ENCODE measurements at regions not wholly inside any gene's neighbourhood (a gene's known extent, or its start where the extent isn't known, plus 50 kb on each side); places are given as distances from the start of the nearest gene placed in this dataset.

GRCh38 chr21:18468790-18469189 is 65.2 kb upstream of the TMPRSS15 start:
- no peaks in the 10 kb centered on the region for H3K27me3 ChIP-seq (ENCODE audit: control insufficient read depth in 2 of 2, insufficient read depth in 2 of 2, low read length in 2 of 2)
- H4K20me1 ChIP-seq (replicated peaks; ENCODE audit: control insufficient read depth, extremely low read depth, insufficient read depth, low read length) = no peaks in the 10 kb centered on the region
- no TSS peak for BruUV-seq (replicated peaks)
- dilution Hi-C loops (cut with MboI; ENCODE audit: extremely low pct_ligation_motif_present, low sequenced_read_pairs) (no loop called here), intact Hi-C loops (cut with micrococcal nuclease) (no loop called here)
- H3K27ac ChIP-seq (ENCODE audit: insufficient read depth, low read depth, low read length) = no peak overlapping the region
- FAIRE-seq (no peak), DNase-seq (ENCODE audit: low read depth, low spot score) (no peak)
- H2AFZ ChIP-seq (ENCODE audit: low read depth, low read length) = no peak overlapping the region
- CTCF ChIA-PET = no interaction called here
- no peak overlapping the region for H3K9ac ChIP-seq (replicated peaks; ENCODE audit: extremely low read depth, insufficient read depth, low read length)
- no peaks in the 10 kb centered on the region for H3K79me2 ChIP-seq (ENCODE audit: control insufficient read depth, insufficient read depth, low read length)
- H3K4me1 ChIP-seq (ENCODE audit: control insufficient read depth, extremely low read depth, insufficient read depth, low read length) = no peaks in the 10 kb centered on the region
- no peaks in the 10 kb centered on the region for H3K9me1 ChIP-seq (replicated peaks; ENCODE audit: control insufficient read depth, extremely low read depth, insufficient read depth, low read length)
- no peaks in the 10 kb centered on the region for H3K36me3 ChIP-seq (ENCODE audit: control insufficient read depth in 2 of 2, extremely low read depth in 1 of 2, insufficient read depth in 2 of 2, low read length in 2 of 2)
- POLR2A ChIA-PET = no interaction called here
- H3K4me3 ChIP-seq (replicated peaks in 1 of 3; ENCODE audit: insufficient read depth in 1 of 3, low read depth in 1 of 3, low read length in 3 of 3) = no peak overlapping the region
- H3K4me2 ChIP-seq (ENCODE audit: insufficient read depth, low read length) = no peak overlapping the region
- TF ChIP-seq MAX (IDR thresholded peaks at IDR 0.05; ENCODE audit: insufficient read depth, insufficient read length) = no peak
- no peaks in the 10 kb centered on the region for H3K9me3 ChIP-seq (replicated peaks; ENCODE audit: control insufficient read depth, insufficient read depth, low read length)

GRCh38 chr21:18476639-18477038 is 73.1 kb upstream of the TMPRSS15 start:
- no peaks in the 10 kb centered on the region for H3K36me3 ChIP-seq (ENCODE audit: control insufficient read depth in 2 of 2, extremely low read depth in 1 of 2, insufficient read depth in 2 of 2, low read length in 2 of 2)
- no TSS peak for BruUV-seq (replicated peaks)
- H3K9me3 ChIP-seq (replicated peaks; ENCODE audit: control insufficient read depth, insufficient read depth, low read length) = no peaks in the 10 kb centered on the region
- H3K79me2 ChIP-seq (ENCODE audit: control insufficient read depth, insufficient read depth, low read length) = no peaks in the 10 kb centered on the region
- H3K4me2 ChIP-seq (ENCODE audit: insufficient read depth, low read length) = no peak overlapping the region
- no peak for FAIRE-seq
- intact Hi-C loops (cut with micrococcal nuclease) = no loop called here
- no peak overlapping the region for H3K4me3 ChIP-seq (replicated peaks in 1 of 3; ENCODE audit: insufficient read depth in 1 of 3, low read depth in 1 of 3, low read length in 3 of 3)
- ChIA-PET POLR2A (no interaction called here), CTCF (no interaction called here)
- dilution Hi-C loops (cut with MboI; ENCODE audit: extremely low pct_ligation_motif_present, low sequenced_read_pairs) = no loop called here
- no peaks in the 10 kb centered on the region for H4K20me1 ChIP-seq (replicated peaks; ENCODE audit: control insufficient read depth, extremely low read depth, insufficient read depth, low read length)
- H3K4me1 ChIP-seq (ENCODE audit: control insufficient read depth, extremely low read depth, insufficient read depth, low read length) = no peaks in the 10 kb centered on the region
- H3K9ac ChIP-seq (replicated peaks; ENCODE audit: extremely low read depth, insufficient read depth, low read length) = no peak overlapping the region
- no peak for TF ChIP-seq MAX (IDR thresholded peaks at IDR 0.05; ENCODE audit: insufficient read depth, insufficient read length)
- TF ChIP-seq CTCF (IDR thresholded peaks at IDR 0.05; ENCODE audit: extremely low read depth in 1 of 2, insufficient read depth in 1 of 2, low read depth in 1 of 2, low read length in 2 of 2) = no peak
- TF ChIP-seq POLR2AphosphoS5 (IDR thresholded peaks at IDR 0.05; ENCODE audit: insufficient read depth, low read depth, low read length) = no peak
- no peak for TF ChIP-seq MYC (IDR thresholded peaks at IDR 0.05; ENCODE audit: low read depth, low read length)
- no peak for TF ChIP-seq FOS (IDR thresholded peaks at IDR 0.05; ENCODE audit: borderline replicate concordance, insufficient read depth, low read length)
- TF ChIP-seq EZH2 (IDR thresholded peaks at IDR 0.05; ENCODE audit: borderline replicate concordance, low read depth, low read length, severe bottlenecking) = no peak
- no peak for TF ChIP-seq POLR2A (IDR thresholded peaks at IDR 0.05; ENCODE audit: low read depth, low read length)
- no peak for TF ChIP-seq GATA2 (IDR thresholded peaks at IDR 0.05; ENCODE audit: insufficient read depth, insufficient read length, low read depth, low read length)
- no peak for TF ChIP-seq JUN (IDR thresholded peaks at IDR 0.05; ENCODE audit: borderline replicate concordance, insufficient read depth, insufficient read length, low read depth)
- H3K27ac ChIP-seq (ENCODE audit: insufficient read depth, low read depth, low read length) = no peak overlapping the region
- H3K9me1 ChIP-seq (replicated peaks; ENCODE audit: control insufficient read depth, extremely low read depth, insufficient read depth, low read length) = no peaks in the 10 kb centered on the region
- H3K27me3 ChIP-seq (ENCODE audit: control insufficient read depth in 2 of 2, insufficient read depth in 2 of 2, low read length in 2 of 2) = no peaks in the 10 kb centered on the region
- DNase-seq (ENCODE audit: low read depth, low spot score) = no peak
- H2AFZ ChIP-seq (ENCODE audit: low read depth, low read length) = no peak overlapping the region

Measured in endothelial cell of umbilical vein (primary cell).